ENCODE measurements at regions not wholly inside any gene's neighbourhood (a gene's known extent, or its start where the extent isn't known, plus 50 kb on each side); places are given as distances from the start of the nearest gene placed in this dataset.

- TF ChIP-seq CTCF (IDR thresholded peaks at IDR 0.05; ENCODE audit: poor library complexity) (no peak), EZH2phosphoT487 (IDR thresholded peaks at IDR 0.05; ENCODE audit: low read depth, severe bottlenecking, unreplicated experiment) (no peak)
These were observed 121.8 kb upstream of the TNR start for GRCh38 chr1:175865041-175865766.

All from hepatocyte (in vitro differentiated cells).